GM19372 (cell line): ENCODE measurements at regions not wholly inside any gene's neighbourhood (a gene's known extent, or its start where the extent isn't known, plus 50 kb on each side); places are given as distances from the start of the nearest gene placed in this dataset.

ENCODE experiments used
- ATAC-seq: cut with Tn5 transposase; IDR thresholded peaks from one replicate; pipeline ENCODE4 v1.9.1; 2021; ENCODE audit warnings: mild to moderate bottlenecking, low read depth, moderate library complexity; ENCODE audit not compliant: unreplicated experiment

GRCh38 chr1:5010656-5011055, 356.2 kb downstream of the AJAP1 start:
- no peak for ATAC-seq

- no peak for ATAC-seq
Measured at GRCh38 chr1:5010236-5010635, 355.8 kb downstream of the AJAP1 start.

- no peak for ATAC-seq
Measured at GRCh38 chr1:5009376-5010065, 355.1 kb downstream of the AJAP1 start.

GRCh38 chr1:5005171-5005570, 350.8 kb downstream of the AJAP1 start:
- ATAC-seq, result no peak

GRCh38 chr1:5002676-5003075, 348.3 kb downstream of the AJAP1 start:
- ATAC-seq, result no peak

- no peak for ATAC-seq
Measured at GRCh38 chr1:5001466-5001865, 347.1 kb downstream of the AJAP1 start.

GRCh38 chr1:4986306-4986705, 331.9 kb downstream of the AJAP1 start:
- ATAC-seq, result no peak

GRCh38 chr1:4984841-4985240, 330.4 kb downstream of the AJAP1 start:
- no peak for ATAC-seq

GRCh38 chr1:4980211-4980610, 325.8 kb downstream of the AJAP1 start:
- no peak for ATAC-seq

GRCh38 chr1:4978660-4979390, 324.4 kb downstream of the AJAP1 start:
- ATAC-seq, result no peak

- no peak for ATAC-seq
Measured at GRCh38 chr1:4977701-4978100, 323.3 kb downstream of the AJAP1 start.

GRCh38 chr1:4976859-4977440, 322.5 kb downstream of the AJAP1 start:
- ATAC-seq, result no peak

- ATAC-seq, result no peak
Measured at GRCh38 chr1:4975856-4976255, 321.4 kb downstream of the AJAP1 start.

GRCh38 chr1:4974981-4975685, 320.7 kb downstream of the AJAP1 start:
- ATAC-seq, result no peak

GRCh38 chr1:4973341-4973740, 318.9 kb downstream of the AJAP1 start:
- ATAC-seq, result no peak

- ATAC-seq, result no peak
Measured at GRCh38 chr1:4972761-4973320, 318.4 kb downstream of the AJAP1 start.

- ATAC-seq, result no peak
Measured at GRCh38 chr1:4971666-4972065, 317.3 kb downstream of the AJAP1 start.

- ATAC-seq, result no peak
Measured at GRCh38 chr1:4970532-4970931, 316.1 kb downstream of the AJAP1 start.

- no peak for ATAC-seq
Measured at GRCh38 chr1:4969556-4970129, 315.2 kb downstream of the AJAP1 start.

GRCh38 chr1:4965346-4966075, 311.1 kb downstream of the AJAP1 start:
- ATAC-seq, result no peak
